VCaP (cell line): ENCODE measurements at regions not wholly inside any gene's neighbourhood (a gene's known extent, or its start where the extent isn't known, plus 50 kb on each side); places are given as distances from the start of the nearest gene placed in this dataset.
"Not testable (repeated sequence)": the region's sequence is repeated elsewhere in the genome, so short reads cannot be mapped to it uniquely, and the experiment has no call there.

Experiments used
- H3K27ac ChIP-seq: fragments of 450-650 bp; 2 replicates; pipeline ENCODE4 v1.5.1; 2017
- CTCF ChIP-seq: fragments of 450-650 bp; conservative IDR thresholded peaks from 2 replicates; pipeline ENCODE4 v1.5.1; 2017; ENCODE audit warnings: mild to moderate bottlenecking, moderate library complexity

GRCh38 chr16:17753434-17753833, 282.7 kb upstream of the XYLT1 start:
- no peak overlapping the region for H3K27ac ChIP-seq
- TF ChIP-seq CTCF, result no peak

GRCh38 chr16:17749706-17750105, 278.9 kb upstream of the XYLT1 start:
- no peak overlapping the region for H3K27ac ChIP-seq
- no peak for TF ChIP-seq CTCF

GRCh38 chr16:17748044-17748719, 277.4 kb upstream of the XYLT1 start:
- H3K27ac ChIP-seq, result no peak overlapping the region

GRCh38 chr16:17747081-17747756, 276.5 kb upstream of the XYLT1 start:
- no peak for TF ChIP-seq CTCF
- no peak overlapping the region for H3K27ac ChIP-seq

More at GRCh38 chr16:17748044-17748719, 277.4 kb upstream of the XYLT1 start:
- no peak for TF ChIP-seq CTCF

- H3K27ac ChIP-seq, result no peak overlapping the region
- no peak for TF ChIP-seq CTCF
Measured at GRCh38 chr16:17744921-17745572, 274.3 kb upstream of the XYLT1 start.

GRCh38 chr16:17743578-17743977, 272.8 kb upstream of the XYLT1 start:
- H3K27ac ChIP-seq, result no peak overlapping the region
- TF ChIP-seq CTCF, result no peak

- no peak overlapping the region for H3K27ac ChIP-seq
- TF ChIP-seq CTCF, result no peak
Measured at GRCh38 chr16:17743158-17743557, 272.4 kb upstream of the XYLT1 start.

GRCh38 chr16:17735099-17735498, 264.3 kb upstream of the XYLT1 start:
- H3K27ac ChIP-seq, result not testable (repeated sequence)
